IMR-90 (cell line): ENCODE measurements at regions not wholly inside any gene's neighbourhood (a gene's known extent, or its start where the extent isn't known, plus 50 kb on each side); places are given as distances from the start of the nearest gene placed in this dataset.
"Not testable (repeated sequence)": the region's sequence is repeated elsewhere in the genome, so short reads cannot be mapped to it uniquely, and the experiment has no call there.

Experiments
- ATAC-seq: fragments of 200-7000 bp; cut with Tn5 transposase; 2 replicates; pipeline ENCODE4 v1.9.1; 2020; ENCODE audit warnings: low read depth, mild to moderate bottlenecking, moderate library complexity
- BruUV-seq: library from RNA; stranded (reverse); fragments of 400-500 nt; replicated peaks from 2 replicates; lab custom pipeline; 2021; lab: Mats Ljungman, UMichigan
- CTCF ChIA-PET: fragments of 300-600 bp; formaldehyde crosslinking; extraction: SDS; loops from one replicate; lab custom pipeline; 2021; ENCODE audit warnings: antibody characterized with exemption; lab: Yijun Ruan, JAX
- POLR2A ChIA-PET: fragments of 300-600 bp; sonication (Branson Sonifier 250); formaldehyde crosslinking; loops from one replicate; lab custom pipeline; 2022; ENCODE audit warnings: antibody characterized with exemption; ENCODE audit not compliant: unreplicated experiment; lab: Charles Lee
- DNase-seq: peaks from one replicate; pipeline ENCODE4 v3.0.0; 2013
- H2AFZ ChIP-seq: replicated peaks from 2 replicates; pipeline ENCODE3; 2013; ENCODE audit warnings: low read length, mild to moderate bottlenecking; ENCODE audit not compliant: poor library complexity
- H2AK5ac ChIP-seq: 2 replicates; pipeline ENCODE4 v1.6.1; 2013; ENCODE audit warnings: low read depth, low read length, inconsistent platforms
- H2AK9ac ChIP-seq: replicated peaks from 2 replicates; pipeline ENCODE3; 2013; ENCODE audit warnings: mild to moderate bottlenecking, low read depth, low read length, moderate library complexity; ENCODE audit not compliant: poor library complexity
- H2BK120ac ChIP-seq: 2 replicates; pipeline ENCODE4 v1.6.1; 2013; ENCODE audit warnings: low read depth, low read length, inconsistent platforms
- H2BK15ac ChIP-seq: 3 replicates; pipeline ENCODE4 v1.6.1; 2013; ENCODE audit warnings: low read depth, low read length, inconsistent platforms
- H2BK20ac ChIP-seq: 2 replicates; pipeline ENCODE4 v1.6.1; 2013; ENCODE audit warnings: low read depth, mild to moderate bottlenecking, inconsistent platforms, low read length, moderate library complexity
- H2BK5ac ChIP-seq: 2 replicates; pipeline ENCODE4 v1.6.1; 2013; ENCODE audit warnings: mild to moderate bottlenecking, low read depth, low read length, inconsistent platforms; ENCODE audit not compliant: poor library complexity, severe bottlenecking
- H3K14ac ChIP-seq: replicated peaks from 2 replicates; pipeline ENCODE4 v1.6.1; 2013; ENCODE audit warnings: low read depth, low read length, inconsistent platforms
- H3K18ac ChIP-seq: 2 replicates; pipeline ENCODE4 v1.6.1; 2013; ENCODE audit warnings: low read depth, low read length, control low read depth
- H3K23ac ChIP-seq: 2 replicates; pipeline ENCODE4 v1.6.1; 2013; ENCODE audit warnings: low read depth, low read length, inconsistent platforms
- H3K27ac ChIP-seq: 2 replicates; pipeline ENCODE4 v1.5.1; 2013; ENCODE audit warnings: mild to moderate bottlenecking, control low read depth, low read length; ENCODE audit not compliant: insufficient read depth
- H3K27me3 ChIP-seq: 2 replicates; pipeline ENCODE4 v1.6.1; 2013; ENCODE audit warnings: low read length; ENCODE audit not compliant: control insufficient read depth, insufficient read depth
- H3K36me3 ChIP-seq: 2 replicates; pipeline ENCODE4 v1.6.1; 2013; ENCODE audit warnings: low read length, mixed read lengths; ENCODE audit not compliant: control insufficient read depth, insufficient read depth
- H3K4ac ChIP-seq: 2 replicates; pipeline ENCODE4 v1.6.1; 2013; ENCODE audit warnings: low read depth, low read length, inconsistent platforms
- H3K4me1 ChIP-seq: 2 replicates; pipeline ENCODE4 v1.6.1; 2013; ENCODE audit warnings: low read length, mixed read lengths; ENCODE audit not compliant: control insufficient read depth, insufficient read depth
- H3K4me2 ChIP-seq: 2 replicates; pipeline ENCODE4 v1.6.1; 2013; ENCODE audit warnings: low read depth, mild to moderate bottlenecking, control low read depth, low read length, moderate library complexity
- H3K4me3 ChIP-seq: 2 replicates; pipeline ENCODE4 v1.5.1; 2013; ENCODE audit warnings: low read depth, mild to moderate bottlenecking, control low read depth, low read length, moderate library complexity; ENCODE audit not compliant: insufficient read depth
- H3K56ac ChIP-seq: 2 replicates; pipeline ENCODE4 v1.6.1; 2013; ENCODE audit warnings: low read length, inconsistent platforms; ENCODE audit not compliant: insufficient read depth; ENCODE audit errors: extremely low read depth
- H3K79me1 ChIP-seq, 2 experiments: 2 replicates each; pipeline ENCODE4 v1.6.1; 2013; ENCODE audit warnings: low read length in 2 of 2, inconsistent platforms in 1 of 2, low read depth in 1 of 2
- H3K9ac ChIP-seq: 2 replicates; pipeline ENCODE4 v1.6.1; 2013; ENCODE audit warnings: low read depth, low read length, control low read depth
- H3K9me1 ChIP-seq: 2 replicates; pipeline ENCODE4 v1.6.1; 2013; ENCODE audit warnings: low read length, inconsistent platforms; ENCODE audit not compliant: insufficient read depth
- H3K9me3 ChIP-seq: 2 replicates; pipeline ENCODE4 v1.6.1; 2013; ENCODE audit warnings: low read length; ENCODE audit not compliant: control insufficient read depth, insufficient read depth
- H4K20me1 ChIP-seq: 2 replicates; pipeline ENCODE4 v1.6.1; 2013; ENCODE audit warnings: low read length, inconsistent platforms; ENCODE audit not compliant: insufficient read depth
- H4K5ac ChIP-seq: 2 replicates; pipeline ENCODE4 v1.6.1; 2013; ENCODE audit warnings: mild to moderate bottlenecking, low read depth, low read length, control low read depth
- H4K8ac ChIP-seq, 2 experiments: 2 replicates each; pipeline ENCODE4 v1.6.1; 2013; ENCODE audit warnings: low read depth in 2 of 2, low read length in 2 of 2, control low read depth in 1 of 2, inconsistent platforms in 1 of 2
- H4K91ac ChIP-seq: 2 replicates; pipeline ENCODE4 v1.6.1; 2013; ENCODE audit warnings: low read depth, low read length, inconsistent platforms; ENCODE audit not compliant: insufficient read depth
- WGBS, 2 experiments: methylation state at CpG; one replicate each; pipeline versions ENCODE4 v1.1.5 to v1.1.7; 2013; ENCODE audit warnings: missing lambda C conversion rate in 2 of 2; ENCODE audit not compliant: insufficient read length in 1 of 2; ENCODE audit errors: extremely low coverage in 2 of 2; 5-methylcytosine and 5-hydroxymethylcytosine counted together
- dilution Hi-C: fragments of 300-500 bp; cut with HindIII; formaldehyde crosslinking; loops from one replicate; pipeline ENCODE4 v1.14.3; 2018; ENCODE audit warnings: low sequenced_read_pairs; ENCODE audit not compliant: unreplicated experiment
- in situ Hi-C: fragments of 300-500 bp; cut with MboI; formaldehyde crosslinking; loops from 3 replicates; pipeline ENCODE4 v1.14.3; 2019; ENCODE audit warnings: low sequenced_read_pairs, inconsistent platforms, mixed read lengths
- intact Hi-C: fragments of 100-400 bp; cut with micrococcal nuclease; formaldehyde crosslinking; loops from 2 replicates; pipeline ENCODE4 v1.10.0; 2022

DNA sequence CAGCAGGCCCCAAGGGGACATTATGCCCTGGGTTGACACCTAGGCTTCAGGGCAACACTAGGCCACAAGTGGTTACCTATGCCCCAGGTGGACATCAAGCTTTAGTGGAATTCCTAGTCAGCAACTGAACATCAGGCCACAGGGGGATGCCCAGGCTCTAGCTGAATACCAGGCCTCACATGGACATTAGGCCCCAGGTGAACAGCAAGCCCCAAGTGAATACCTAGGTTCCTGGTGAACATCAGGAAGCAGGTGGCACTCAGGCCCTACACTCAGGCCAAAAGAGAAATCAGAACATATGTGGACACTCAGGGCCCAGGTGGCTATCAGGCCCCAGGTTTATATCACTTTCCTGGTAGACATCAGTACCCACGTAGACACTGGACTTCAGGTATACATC is 75.2 kb upstream of the ZNF337 start:
- H3K4ac ChIP-seq, H3K36me3 ChIP-seq, H4K20me1 ChIP-seq, H2AK9ac ChIP-seq, in situ Hi-C loops, POLR2A ChIA-PET, CTCF ChIA-PET, H3K4me1 ChIP-seq, ATAC-seq, H3K14ac ChIP-seq, H3K18ac ChIP-seq, H2BK120ac ChIP-seq, H3K4me2 ChIP-seq, dilution Hi-C loops, H4K5ac ChIP-seq, H2BK5ac ChIP-seq, H2BK15ac ChIP-seq, H2BK20ac ChIP-seq, H3K9ac ChIP-seq, H2AK5ac ChIP-seq, H3K27me3 ChIP-seq, H3K27ac ChIP-seq, H4K91ac ChIP-seq, intact Hi-C loops, H3K4me3 ChIP-seq, BruUV-seq, H3K79me1 ChIP-seq, H3K56ac ChIP-seq, H4K8ac ChIP-seq, H2AFZ ChIP-seq, H3K23ac ChIP-seq, H3K9me3 ChIP-seq, H3K9me1 ChIP-seq, DNase-seq: not testable (repeated sequence)
- WGBS, 2 experiments, result no CpG with 5 or more reads among the region's 1 CpG
